H9 (cell line): ENCODE measurements at regions not wholly inside any gene's neighbourhood (a gene's known extent, or its start where the extent isn't known, plus 50 kb on each side); places are given as distances from the start of the nearest gene placed in this dataset.

Experiments
- DNase-seq: peaks from one replicate; pipeline ENCODE4 v3.0.0-alpha.2; 2017
- H2AFZ ChIP-seq: one replicate; pipeline ENCODE4 v1.6.1; 2013; ENCODE audit warnings: mild to moderate bottlenecking, low read length, control low read depth, moderate library complexity
- H2AK5ac ChIP-seq: 2 replicates; pipeline ENCODE4 v1.6.1; 2013; ENCODE audit warnings: low read length, control low read depth, mixed read lengths; ENCODE audit not compliant: insufficient read length
- H2BK120ac ChIP-seq: one replicate; pipeline ENCODE4 v1.6.1; 2013; ENCODE audit warnings: low read depth, mild to moderate bottlenecking, low read length, control low read depth, inconsistent platforms; ENCODE audit not compliant: poor library complexity, severe bottlenecking
- H2BK12ac ChIP-seq: 2 replicates; pipeline ENCODE4 v1.6.1; 2013; ENCODE audit warnings: low read length, control low read depth, mixed read lengths, low read depth; ENCODE audit not compliant: insufficient read length
- H2BK15ac ChIP-seq: 2 replicates; pipeline ENCODE4 v1.6.1; 2013; ENCODE audit warnings: low read depth, low read length, control low read depth
- H2BK20ac ChIP-seq: one replicate; pipeline ENCODE4 v1.6.1; 2013; ENCODE audit warnings: low read depth, mild to moderate bottlenecking, low read length, control low read depth, inconsistent platforms; ENCODE audit not compliant: poor library complexity, severe bottlenecking
- H2BK5ac ChIP-seq: 2 replicates; pipeline ENCODE4 v1.6.1; 2013; ENCODE audit warnings: low read length, control low read depth, mixed read lengths; ENCODE audit not compliant: insufficient read length
- H3K14ac ChIP-seq: 2 replicates; pipeline ENCODE4 v1.6.1; 2013; ENCODE audit warnings: low read length, control low read depth; ENCODE audit not compliant: insufficient read depth
- H3K18ac ChIP-seq: 2 replicates; pipeline ENCODE4 v1.6.1; 2013; ENCODE audit warnings: low read depth, mild to moderate bottlenecking, mixed read lengths, low read length, control low read depth; ENCODE audit not compliant: insufficient read length
- H3K23ac ChIP-seq: 2 replicates; pipeline ENCODE4 v1.6.1; 2013; ENCODE audit warnings: low read length, control low read depth, mixed read lengths, low read depth; ENCODE audit not compliant: insufficient read length
- H3K23me2 ChIP-seq: 2 replicates; pipeline ENCODE4 v1.6.1; 2013; ENCODE audit warnings: low read depth, mild to moderate bottlenecking, mixed read lengths, low read length, control low read depth; ENCODE audit not compliant: insufficient read length, poor library complexity, severe bottlenecking
- H3K27ac ChIP-seq: 2 replicates; pipeline ENCODE4 v1.5.1; 2013; ENCODE audit warnings: low read length, control low read depth, mixed read lengths, low read depth; ENCODE audit not compliant: insufficient read length
- H3K27me3 ChIP-seq: 2 replicates; pipeline ENCODE4 v1.6.1; 2013; ENCODE audit warnings: low read length, control low read depth, inconsistent platforms; ENCODE audit not compliant: insufficient read depth
- H3K4ac ChIP-seq: 2 replicates; pipeline ENCODE4 v1.6.1; 2013; ENCODE audit warnings: low read depth, mild to moderate bottlenecking, control low read depth, inconsistent platforms, low read length, moderate library complexity
- H3K4me1 ChIP-seq: 2 replicates; pipeline ENCODE4 v1.6.1; 2013; ENCODE audit warnings: low read length, control low read depth, inconsistent platforms; ENCODE audit not compliant: insufficient read depth
- H3K4me2 ChIP-seq: 2 replicates; pipeline ENCODE4 v1.6.1; 2013; ENCODE audit warnings: low read length, control low read depth, mixed read lengths; ENCODE audit not compliant: insufficient read length, insufficient read depth
- H3K56ac ChIP-seq: 2 replicates; pipeline ENCODE4 v1.6.1; 2013; ENCODE audit warnings: low read depth, mild to moderate bottlenecking, mixed read lengths, low read length, control low read depth; ENCODE audit not compliant: insufficient read length
- H3K79me1 ChIP-seq: 2 replicates; pipeline ENCODE4 v1.6.1; 2013; ENCODE audit warnings: low read depth, mild to moderate bottlenecking, moderate library complexity, low read length, control low read depth, inconsistent platforms; ENCODE audit not compliant: insufficient read depth, poor library complexity, severe bottlenecking
- H3K79me2 ChIP-seq: 2 replicates; pipeline ENCODE4 v1.6.1; 2013; ENCODE audit warnings: low read length, control low read depth, inconsistent platforms; ENCODE audit not compliant: insufficient read depth
- H3K9ac ChIP-seq: 2 replicates; pipeline ENCODE4 v1.6.1; 2013; ENCODE audit warnings: low read length, control low read depth, mixed read lengths; ENCODE audit not compliant: insufficient read length; ENCODE audit errors: extremely low read depth
- H3K9me3 ChIP-seq: one replicate; pipeline ENCODE4 v1.6.1; 2013; ENCODE audit warnings: low read depth, low read length, inconsistent platforms; ENCODE audit not compliant: control insufficient read depth
- H3T11ph ChIP-seq: one replicate; pipeline ENCODE4 v1.6.1; 2013; ENCODE audit warnings: mild to moderate bottlenecking, low read length, control low read depth, inconsistent platforms
- H4K20me1 ChIP-seq: one replicate; pipeline ENCODE4 v1.6.1; 2013; ENCODE audit not compliant: control insufficient read depth, insufficient read length, insufficient read depth
- H4K5ac ChIP-seq: 2 replicates; pipeline ENCODE4 v1.6.1; 2013; ENCODE audit warnings: low read depth, mild to moderate bottlenecking, mixed read lengths, low read length, control low read depth; ENCODE audit not compliant: insufficient read length
- H4K8ac ChIP-seq: replicated peaks from 2 replicates; pipeline ENCODE4 v1.6.1; 2013; ENCODE audit warnings: low read length, control low read depth, mixed read lengths, low read depth; ENCODE audit not compliant: insufficient read length
- H4K91ac ChIP-seq: 2 replicates; pipeline ENCODE4 v1.6.1; 2013; ENCODE audit warnings: low read depth, mild to moderate bottlenecking, moderate library complexity, mixed read lengths, low read length, control low read depth; ENCODE audit not compliant: insufficient read length
- H3K27ac Mint-ChIP-seq, 3 experiments: 2 replicates in 2 of 3; 3 replicates in 1 of 3; pipeline ENCODE4 v1.8.0; 2020 to 2021; ENCODE audit warnings: mixed read lengths in 3 of 3, mild to moderate bottlenecking in 1 of 3, moderate library complexity in 1 of 3
- H3K27me3 Mint-ChIP-seq: 2 replicates; pipeline ENCODE4 v1.8.0; 2021; ENCODE audit warnings: low read depth, mild to moderate bottlenecking, moderate library complexity, mixed read lengths
- H3K36me3 Mint-ChIP-seq, 3 experiments: 2 replicates in 2 of 3; 3 replicates in 1 of 3; pipeline ENCODE4 v1.8.0; 2020 to 2021; ENCODE audit warnings: low read depth in 3 of 3, mixed read lengths in 3 of 3; ENCODE audit not compliant: insufficient read depth in 1 of 3
- H3K4me1 Mint-ChIP-seq, 2 experiments: 2 replicates each; pipeline ENCODE4 v1.8.0; 2020; ENCODE audit warnings: mixed read lengths in 2 of 2
- H3K4me3 Mint-ChIP-seq, 2 experiments: 2 replicates in 1 of 2; 3 replicates in 1 of 2; pipeline ENCODE4 v1.8.0; 2020 to 2021; ENCODE audit warnings: mild to moderate bottlenecking in 2 of 2, mixed read lengths in 2 of 2, moderate library complexity in 1 of 2
- H3K9me3 Mint-ChIP-seq, 2 experiments: 2 replicates in 1 of 2; 3 replicates in 1 of 2; pipeline ENCODE4 v1.8.0; 2020; ENCODE audit warnings: mild to moderate bottlenecking in 2 of 2, mixed read lengths in 2 of 2, moderate library complexity in 1 of 2
- CTCF ChIP-seq: fragments of 200-600 bp; sonication (generic); conservative IDR thresholded peaks from 3 replicates; pipeline ENCODE4 v1.8.0; 2021; ENCODE audit warnings: antibody characterized with exemption, mild to moderate bottlenecking
- WGBS: extraction: QIAGEN DNeasy Blood & Tissue Kit; methylation state at CpG from one replicate; pipeline ENCODE4 v1.1.7; 2013; ENCODE audit warnings: missing lambda C conversion rate, low lambda C conversion rate, mixed read lengths; ENCODE audit not compliant: insufficient read length; ENCODE audit errors: extremely low coverage; 5-methylcytosine and 5-hydroxymethylcytosine counted together

- Mint-ChIP-seq H3K4me3 (no peak overlapping the region), H3K27me3 (peaks cover 3% of the 10 kb centered on the region; the same call in 1 of the 2 replicates), H3K27ac (peak overlapping the region in 2 of 3 experiments; percentile 24 to 80; a peak in 1 of 7 replicates), H3K9me3 (peaks cover 0 to 2% of the 10 kb centered on the region in 2 experiments; a peak in 2 of 5 replicates), H3K36me3 (no peaks in the 10 kb centered on the region), H3K4me1 (peaks cover 8 to 10% of the 10 kb centered on the region in 2 experiments)
- Histone ChIP-seq H4K91ac (no peak overlapping the region), H3K9ac (no peak overlapping the region), H4K20me1 (no peaks in the 10 kb centered on the region), H2BK5ac (no peak overlapping the region), H4K5ac (no peak overlapping the region), H2BK12ac (no peak overlapping the region), H3K79me1 (no peaks in the 10 kb centered on the region), H3K23me2 (no peaks in the 10 kb centered on the region), H2BK120ac (no peak overlapping the region), H3K14ac (no peak overlapping the region), H2BK15ac (no peak overlapping the region), H2AFZ (no peak overlapping the region), H3K4me1 (peaks cover 4% of the 10 kb centered on the region; the same call in 1 of the 2 replicates), H3T11ph (no peak overlapping the region), H2AK5ac (no peak overlapping the region), H4K8ac (no peak overlapping the region), H3K4ac (no peak overlapping the region), H3K56ac (no peak overlapping the region), H3K27me3 (no peaks in the 10 kb centered on the region), H3K18ac (no peak overlapping the region), H3K23ac (no peak overlapping the region), H3K9me3 (no peaks in the 10 kb centered on the region), H3K79me2 (no peaks in the 10 kb centered on the region), H3K4me2 (no peak overlapping the region), H2BK20ac (no peak overlapping the region), H3K27ac (no peak overlapping the region)
- DNase-seq: no peak
- WGBS: no CpG with 5 or more reads among the region's 1 CpG
- no peak for TF ChIP-seq CTCF
Observed at GRCh38 chr3:143207338-143207961, 87.9 kb downstream of the CHST2 start.
